GM23338 (cell line): ENCODE measurements at regions not wholly inside any gene's neighbourhood (a gene's known extent, or its start where the extent isn't known, plus 50 kb on each side); places are given as distances from the start of the nearest gene placed in this dataset.

ENCODE experiments used
- ATAC-seq: fragments of 200-7000 bp; cut with Tn5 transposase; 3 replicates; pipeline ENCODE4 v1.9.1; 2020
- DNase-seq: peaks from one replicate; pipeline ENCODE4 v3.0.0-alpha.2; 2015; ENCODE audit warnings: low spot score
- H2AFZ ChIP-seq: fragments of 200-600 bp; sonication (generic); 2 replicates; pipeline ENCODE4 v1.8.0; 2016; ENCODE audit warnings: antibody characterized with exemption, mild to moderate bottlenecking, moderate library complexity
- H3F3A ChIP-seq: fragments of 200-600 bp; sonication (generic); replicated peaks from 2 replicates; pipeline ENCODE4 v1.8.0; 2017; ENCODE audit warnings: antibody characterized with exemption, mixed run types, low read depth
- H3K27ac ChIP-seq: fragments of 200-600 bp; sonication (generic); 2 replicates; pipeline ENCODE4 v1.6.1; 2016; ENCODE audit warnings: low read depth
- H3K27me3 ChIP-seq: fragments of 200-600 bp; sonication (generic); 2 replicates; pipeline ENCODE4 v1.8.0; 2016; ENCODE audit warnings: mild to moderate bottlenecking, mixed run types, moderate library complexity; ENCODE audit not compliant: insufficient read depth
- H3K36me3 ChIP-seq: fragments of 200-600 bp; sonication (generic); 2 replicates; pipeline ENCODE4 v1.8.0; 2016; ENCODE audit warnings: mild to moderate bottlenecking; ENCODE audit not compliant: insufficient read depth
- H3K4me1 ChIP-seq: fragments of 200-600 bp; sonication (generic); 2 replicates; pipeline ENCODE4 v1.8.0; 2016; ENCODE audit warnings: mild to moderate bottlenecking, moderate library complexity; ENCODE audit not compliant: insufficient read depth
- H3K4me2 ChIP-seq: fragments of 200-600 bp; sonication (generic); 2 replicates; pipeline ENCODE4 v1.7.1; 2017; ENCODE audit warnings: mixed run types
- H3K4me3 ChIP-seq: fragments of 200-600 bp; sonication (generic); 2 replicates; pipeline ENCODE4 v1.6.1; 2016; ENCODE audit warnings: mixed run types
- H3K79me2 ChIP-seq: fragments of 200-600 bp; sonication (generic); replicated peaks from 2 replicates; pipeline ENCODE4 v1.8.0; 2017; ENCODE audit warnings: mild to moderate bottlenecking; ENCODE audit not compliant: insufficient read depth
- H3K9me2 ChIP-seq: fragments of 200-600 bp; sonication (generic); 2 replicates; pipeline ENCODE4 v1.8.0; 2017; ENCODE audit not compliant: insufficient read depth
- H4K20me1 ChIP-seq: fragments of 200-600 bp; sonication (generic); replicated peaks from 2 replicates; pipeline ENCODE4 v1.8.0; 2017; ENCODE audit warnings: mild to moderate bottlenecking; ENCODE audit not compliant: insufficient read depth
- H3K27ac Mint-ChIP-seq: 2 replicates; pipeline ENCODE4 v1.8.0; 2020; ENCODE audit warnings: inconsistent platforms, mild to moderate bottlenecking, moderate library complexity, mixed read lengths
- H3K27me3 Mint-ChIP-seq: 3 replicates; pipeline ENCODE4 v1.8.0; 2022; ENCODE audit warnings: low read depth, mild to moderate bottlenecking, moderate library complexity, mixed read lengths, inconsistent platforms; ENCODE audit not compliant: insufficient read depth, poor library complexity
- H3K36me3 Mint-ChIP-seq: 3 replicates; pipeline ENCODE4 v1.8.0; 2021; ENCODE audit warnings: low read depth, mild to moderate bottlenecking, inconsistent platforms, moderate library complexity, mixed read lengths
- H3K4me1 Mint-ChIP-seq: 3 replicates; pipeline ENCODE4 v1.8.0; 2020; ENCODE audit warnings: mild to moderate bottlenecking, inconsistent platforms, mixed read lengths
- H3K4me3 Mint-ChIP-seq: 3 replicates; pipeline ENCODE4 v1.8.0; 2021; ENCODE audit warnings: moderate library complexity, mild to moderate bottlenecking, inconsistent platforms, mixed read lengths
- H3K9me3 Mint-ChIP-seq: 3 replicates; pipeline ENCODE4 v1.8.0; 2020; ENCODE audit warnings: moderate library complexity, mild to moderate bottlenecking, inconsistent platforms, mixed read lengths
- CREB1 ChIP-seq: fragments of 250-450 bp; sonication (Bioruptor Pico); IDR thresholded peaks from 2 replicates; pipeline ENCODE4 v1.5.0; 2020; ENCODE audit warnings: low read depth, mild to moderate bottlenecking, moderate library complexity
- CTCF ChIP-seq, 2 experiments: fragments of 200-600 bp in 1 of 2; sonication (generic) in 1 of 2; conservative IDR thresholded peaks; 2 replicates each; pipeline versions ENCODE4 v1.5.1 to v1.6.1; 2016 to 2017; ENCODE audit warnings: antibody characterized with exemption in 2 of 2, low read depth in 2 of 2, mild to moderate bottlenecking in 2 of 2, moderate library complexity in 1 of 2
- EZH2 ChIP-seq: fragments of 200-600 bp; sonication (generic); IDR thresholded peaks from one replicate; pipeline ENCODE4 v1.8.0; 2017; ENCODE audit warnings: antibody characterized with exemption, mild to moderate bottlenecking, low read depth; ENCODE audit not compliant: unreplicated experiment
- EZH2phosphoT487 ChIP-seq: fragments of 200-600 bp; sonication (generic); IDR thresholded peaks from one replicate; pipeline ENCODE4 v1.8.1; 2018; ENCODE audit warnings: antibody characterized with exemption; ENCODE audit not compliant: unreplicated experiment
- JUNB ChIP-seq: IDR thresholded peaks from one replicate; pipeline ENCODE4 v1.6.1; 2016; ENCODE audit warnings: antibody characterized with exemption; ENCODE audit not compliant: unreplicated experiment
- NANOG ChIP-seq: IDR thresholded peaks from 2 replicates; pipeline ENCODE4 v1.6.1; 2016; ENCODE audit warnings: antibody characterized with exemption, borderline replicate concordance
- POLR2AphosphoS5 ChIP-seq: IDR thresholded peaks from 2 replicates; pipeline ENCODE4 v1.6.1; 2016; ENCODE audit warnings: antibody characterized with exemption, low read depth
- REST ChIP-seq: IDR thresholded peaks from one replicate; pipeline ENCODE4 v1.6.1; 2018; ENCODE audit warnings: antibody characterized with exemption; ENCODE audit not compliant: unreplicated experiment
- STAT1 ChIP-seq: IDR thresholded peaks from one replicate; pipeline ENCODE4 v1.6.1; 2016; ENCODE audit warnings: antibody characterized with exemption; ENCODE audit not compliant: unreplicated experiment
- ZNF114 ChIP-seq: fragments of 250-450 bp; sonication (Bioruptor Pico); IDR thresholded peaks from 2 replicates; pipeline ENCODE4 v1.5.0; 2020; ENCODE audit warnings: mild to moderate bottlenecking, moderate library complexity
- ZNF462 ChIP-seq: fragments of 250-450 bp; sonication (Bioruptor Pico); IDR thresholded peaks from 2 replicates; pipeline ENCODE4 v1.5.0; 2020; ENCODE audit warnings: mild to moderate bottlenecking, moderate library complexity

- no peak for TF ChIP-seq ZNF462 (CRISPR knock-in tag)
- TF ChIP-seq NANOG, result no peak
- TF ChIP-seq ZNF114 (CRISPR knock-in tag), result no peak
- no peak for TF ChIP-seq CTCF (conservative IDR thresholded peaks at IDR 0.05; ENCODE audit: low read depth in 2 of 2)
Measured at GRCh38 chr6:55636406-55637102, 57.6 kb upstream of the HMGCLL1 start (continued).

GRCh38 chr6:55633471-55633870 is 54.5 kb upstream of the HMGCLL1 start:
- no peak overlapping the region for H3K4me3 ChIP-seq
- H3K27me3 ChIP-seq, result no peaks in the 10 kb centered on the region
- Mint-ChIP-seq H3K27me3 (no peaks in the 10 kb centered on the region), H3K27ac (no peak overlapping the region), H3K9me3 (peaks cover 9% of the 10 kb centered on the region), H3K36me3 (peaks cover 7% of the 10 kb centered on the region; the same call in 1 of the 3 replicates), H3K4me1 (peaks cover 5% of the 10 kb centered on the region; the same call in 2 of the 3 replicates), H3K4me3 (no peak overlapping the region)
- no peak overlapping the region for H3K4me2 ChIP-seq
- H3F3A ChIP-seq, result no peaks in the 10 kb centered on the region
- H3K9me2 ChIP-seq, result peaks cover 5% of the 10 kb centered on the region; the same call in 1 of the 2 replicates
- H4K20me1 ChIP-seq, result no peaks in the 10 kb centered on the region
- H3K27ac ChIP-seq, result no peak overlapping the region
- H3K4me1 ChIP-seq, result no peaks in the 10 kb centered on the region
- no peaks in the 10 kb centered on the region for H3K36me3 ChIP-seq
- ATAC-seq, result no peak
- no peak for DNase-seq
- no peak overlapping the region for H2AFZ ChIP-seq
- H3K79me2 ChIP-seq, result no peaks in the 10 kb centered on the region
- TF ChIP-seq EZH2 (no peak), ZNF114 (CRISPR knock-in tag) (no peak), CTCF (conservative IDR thresholded peaks at IDR 0.05; ENCODE audit: low read depth in 2 of 2) (no peak), NANOG (no peak), REST (no peak), EZH2phosphoT487 (no peak), JUNB (no peak), CREB1 (CRISPR knock-in tag) (no peak), STAT1 (no peak), POLR2AphosphoS5 (no peak)
